Ovary (tissue), 3 donors: ENCODE measurements at regions not wholly inside any gene's neighbourhood (a gene's known extent, or its start where the extent isn't known, plus 50 kb on each side); places are given as distances from the start of the nearest gene placed in this dataset.

Experiments
- EP300 ChIP-seq: sonication (generic); formaldehyde crosslinking; IDR thresholded peaks from one replicate; pipeline ENCODE4 v1.6.1; 2017; ENCODE audit warnings: antibody characterized with exemption
- POLR2A ChIP-seq: fragments of 450-650 bp; IDR thresholded peaks from one replicate; pipeline ENCODE4 v1.6.1; 2017; ENCODE audit warnings: antibody characterized with exemption, mild to moderate bottlenecking, moderate library complexity
- TF ChIP-seq, protein P1 (sequence below), 3 donors: fragments of 450-650 bp in 2 of 3; fragments of 200-600 bp in 1 of 3; IDR thresholded peaks; one replicate each; pipeline versions ENCODE4 v1.5.1 to v1.8.0; 2016 to 2022; ENCODE audit warnings: antibody characterized with exemption in 3 of 3, mild to moderate bottlenecking in 1 of 3
- donor health status: DM: no; HTN: no; CAD: no.

DNA sequence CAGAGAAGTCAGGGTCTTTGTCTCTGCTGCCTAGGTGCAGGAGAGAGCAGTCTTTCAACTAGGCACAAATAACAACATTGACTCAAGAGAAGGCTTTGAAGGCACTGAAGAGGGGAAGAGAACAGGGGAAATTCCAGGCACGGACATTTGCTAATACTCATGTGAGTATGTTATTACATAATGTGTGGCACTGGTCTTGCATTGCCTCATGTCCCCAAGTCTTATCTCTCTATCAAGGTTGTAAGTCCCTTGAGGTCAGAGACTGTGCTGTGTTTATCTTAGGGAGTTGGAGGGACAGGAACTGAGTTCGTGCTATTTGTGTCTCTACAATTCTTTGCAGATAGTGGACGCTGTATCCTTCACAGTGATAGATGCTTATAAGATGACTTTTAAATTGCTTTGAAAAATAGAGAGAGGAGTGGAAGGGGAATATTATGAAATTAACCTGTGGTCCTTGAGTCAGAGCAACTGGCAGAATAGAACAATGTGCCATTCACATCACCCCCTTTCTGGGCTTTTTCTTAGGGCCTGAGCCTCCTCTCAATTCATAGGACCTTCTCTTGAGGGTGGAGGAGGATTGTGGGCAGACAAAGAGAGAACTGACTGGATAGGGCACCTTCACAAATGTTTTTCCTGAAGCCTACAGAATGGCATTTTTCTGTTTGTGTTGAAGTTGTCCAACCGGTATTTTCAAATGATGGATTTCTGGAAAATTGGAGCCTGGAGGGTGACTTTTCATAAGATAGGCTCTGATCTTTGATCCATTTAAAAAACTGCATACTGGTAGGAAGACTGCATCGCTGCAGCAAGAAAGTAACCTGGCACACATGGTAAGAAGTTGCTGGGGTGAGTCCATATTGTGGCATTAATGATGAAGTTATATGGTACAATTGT, 96.6 kb upstream of the CXCR4 start:
- TF ChIP-seq EP300, result no peak
- no peak for TF ChIP-seq POLR2A
- TF ChIP-seq, protein P1, sequence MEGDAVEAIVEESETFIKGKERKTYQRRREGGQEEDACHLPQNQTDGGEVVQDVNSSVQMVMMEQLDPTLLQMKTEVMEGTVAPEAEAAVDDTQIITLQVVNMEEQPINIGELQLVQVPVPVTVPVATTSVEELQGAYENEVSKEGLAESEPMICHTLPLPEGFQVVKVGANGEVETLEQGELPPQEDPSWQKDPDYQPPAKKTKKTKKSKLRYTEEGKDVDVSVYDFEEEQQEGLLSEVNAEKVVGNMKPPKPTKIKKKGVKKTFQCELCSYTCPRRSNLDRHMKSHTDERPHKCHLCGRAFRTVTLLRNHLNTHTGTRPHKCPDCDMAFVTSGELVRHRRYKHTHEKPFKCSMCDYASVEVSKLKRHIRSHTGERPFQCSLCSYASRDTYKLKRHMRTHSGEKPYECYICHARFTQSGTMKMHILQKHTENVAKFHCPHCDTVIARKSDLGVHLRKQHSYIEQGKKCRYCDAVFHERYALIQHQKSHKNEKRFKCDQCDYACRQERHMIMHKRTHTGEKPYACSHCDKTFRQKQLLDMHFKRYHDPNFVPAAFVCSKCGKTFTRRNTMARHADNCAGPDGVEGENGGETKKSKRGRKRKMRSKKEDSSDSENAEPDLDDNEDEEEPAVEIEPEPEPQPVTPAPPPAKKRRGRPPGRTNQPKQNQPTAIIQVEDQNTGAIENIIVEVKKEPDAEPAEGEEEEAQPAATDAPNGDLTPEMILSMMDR (IDR thresholded peaks at IDR 0.05), result no peak
